GM19043 (cell line): ENCODE measurements at regions not wholly inside any gene's neighbourhood (a gene's known extent, or its start where the extent isn't known, plus 50 kb on each side); places are given as distances from the start of the nearest gene placed in this dataset.

ENCODE experiments used
- ATAC-seq: cut with Tn5 transposase; IDR thresholded peaks from one replicate; pipeline ENCODE4 v1.9.1; 2021; ENCODE audit warnings: low read depth; ENCODE audit not compliant: unreplicated experiment

- ATAC-seq: no peak
These were observed 515.0 kb downstream of the EFNA5 start for GRCh38 chr5:107155707-107156106.

DNA sequence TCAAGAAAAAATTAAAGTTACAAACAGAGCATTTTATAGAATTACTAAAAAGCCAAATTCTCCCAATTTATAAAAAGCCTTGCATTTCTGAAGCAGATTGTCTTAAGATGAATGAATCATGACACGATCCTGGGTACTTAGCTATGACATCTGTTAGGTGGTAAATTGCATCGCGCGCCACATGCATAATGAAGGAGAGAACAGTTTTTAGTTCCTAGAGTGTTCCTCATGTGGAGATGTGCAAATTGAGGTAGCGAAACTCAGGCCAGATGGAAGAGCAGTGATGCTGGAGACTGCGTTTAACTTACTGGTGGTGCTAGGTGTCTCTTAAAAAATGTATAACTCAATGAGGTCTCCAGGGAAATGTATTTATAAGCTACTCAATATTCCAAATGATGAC is 516.1 kb downstream of the EFNA5 start:
- no peak for ATAC-seq

DNA sequence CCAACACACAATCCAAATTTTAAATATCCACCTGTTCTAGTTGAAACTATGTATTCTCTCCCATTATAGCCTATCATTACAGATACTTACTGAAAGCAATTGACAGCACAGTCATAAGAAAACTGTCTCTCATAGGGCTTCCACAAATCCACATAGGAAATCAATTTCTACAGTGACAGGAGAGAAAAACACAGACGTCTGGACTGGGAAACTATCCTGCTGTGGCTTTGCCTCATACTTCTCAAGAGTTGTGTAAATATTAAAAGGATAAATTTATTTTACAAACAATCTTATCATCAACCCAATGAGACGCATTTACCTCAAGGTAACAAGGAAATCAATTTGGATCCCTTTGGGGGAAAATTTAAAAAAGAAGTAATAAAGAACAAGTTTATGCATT is 517.5 kb downstream of the EFNA5 start:
- no peak for ATAC-seq

GRCh38 chr5:107149243-107150005 is 521.3 kb downstream of the EFNA5 start:
- peak; percentile 95 for ATAC-seq

- no peak for ATAC-seq
These were observed 523.1 kb downstream of the EFNA5 start for GRCh38 chr5:107147589-107147988.

GRCh38 chr5:107146901-107147300 is 523.8 kb downstream of the EFNA5 start:
- no peak for ATAC-seq

DNA sequence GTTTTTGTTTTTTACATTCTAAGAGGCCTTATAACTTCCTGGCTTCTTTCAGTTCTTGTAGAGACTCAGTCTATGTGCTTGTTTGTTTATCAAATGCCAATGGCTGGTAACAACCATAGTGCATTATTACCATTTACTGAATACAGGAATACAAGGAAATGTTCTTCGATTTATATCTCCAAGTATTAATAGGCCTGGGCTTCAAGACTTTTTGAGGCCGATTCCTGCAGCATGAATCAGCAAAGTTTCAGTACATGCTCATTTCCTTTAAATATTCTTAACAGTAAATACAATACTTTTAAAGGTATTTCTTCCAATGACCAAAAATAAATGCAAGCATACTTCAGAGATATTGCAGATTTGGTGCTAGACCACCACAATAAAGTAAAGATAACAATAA is 535.3 kb downstream of the EFNA5 start:
- no peak for ATAC-seq

- ATAC-seq: no peak
These were observed 535.8 kb downstream of the EFNA5 start for GRCh38 chr5:107134931-107135330.

DNA sequence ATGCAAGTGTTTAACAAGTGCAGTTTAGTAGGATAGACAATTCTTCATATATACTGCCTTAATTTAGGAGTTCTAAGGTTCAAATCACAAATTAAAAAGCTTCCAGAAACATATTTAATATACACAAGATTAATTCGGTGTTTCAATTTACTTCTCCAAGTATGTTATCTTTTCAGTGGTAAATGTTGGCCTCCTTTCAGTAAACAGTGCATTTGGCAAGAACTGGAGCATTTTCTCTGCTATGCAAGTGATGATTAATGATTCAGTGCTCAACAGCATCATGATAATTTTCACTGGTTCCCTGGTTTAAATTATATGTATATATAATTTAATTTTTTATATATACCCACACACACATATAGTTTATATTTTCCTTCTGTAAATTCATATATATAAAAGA is 541.7 kb downstream of the EFNA5 start:
- no peak for ATAC-seq

DNA sequence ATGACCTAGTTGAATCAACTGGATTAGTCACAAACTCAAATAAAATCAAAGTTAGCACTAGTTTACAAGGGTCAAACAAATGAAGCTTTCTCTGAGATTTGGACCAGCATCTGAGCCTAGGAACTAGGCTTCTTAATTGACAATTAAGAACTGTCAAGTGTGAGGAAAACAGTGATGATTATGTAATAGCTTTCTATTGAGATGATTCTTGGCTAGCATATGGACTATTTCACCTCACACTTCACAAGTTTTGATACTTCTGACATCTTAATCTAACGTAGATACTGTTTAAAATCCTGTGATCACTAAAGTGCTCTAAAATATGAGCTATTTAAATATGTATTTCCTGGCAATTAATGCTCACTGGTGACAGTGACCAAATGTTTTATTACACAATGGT is 542.9 kb downstream of the EFNA5 start:
- ATAC-seq: no peak

- no peak for ATAC-seq
These were observed 544.4 kb downstream of the EFNA5 start for GRCh38 chr5:107126341-107126740.

- no peak for ATAC-seq
These were observed 546.4 kb downstream of the EFNA5 start for GRCh38 chr5:107124376-107124775.

GRCh38 chr5:107123014-107123413 is 547.7 kb downstream of the EFNA5 start:
- no peak for ATAC-seq

- ATAC-seq: no peak
These were observed 548.8 kb downstream of the EFNA5 start for GRCh38 chr5:107121793-107122519.

DNA sequence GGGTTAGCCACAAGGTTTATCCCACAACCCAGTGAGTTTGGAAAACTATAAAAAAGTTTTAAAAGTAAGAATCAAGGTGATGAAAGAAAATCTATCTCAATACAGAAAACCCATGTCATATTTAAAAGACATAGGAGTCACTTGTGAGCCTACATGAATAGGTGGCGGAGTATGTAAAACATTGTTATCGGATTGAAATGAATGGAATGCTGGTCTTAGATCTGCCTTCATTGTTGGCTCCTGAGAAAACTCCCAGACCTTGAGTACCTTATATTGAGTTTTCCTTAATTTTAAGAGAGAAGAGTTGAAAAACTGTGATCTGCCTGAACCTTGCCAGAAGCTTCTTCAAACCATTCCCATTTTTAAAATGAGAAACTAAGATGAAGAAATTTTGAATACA is 551.1 kb downstream of the EFNA5 start:
- no peak for ATAC-seq

DNA sequence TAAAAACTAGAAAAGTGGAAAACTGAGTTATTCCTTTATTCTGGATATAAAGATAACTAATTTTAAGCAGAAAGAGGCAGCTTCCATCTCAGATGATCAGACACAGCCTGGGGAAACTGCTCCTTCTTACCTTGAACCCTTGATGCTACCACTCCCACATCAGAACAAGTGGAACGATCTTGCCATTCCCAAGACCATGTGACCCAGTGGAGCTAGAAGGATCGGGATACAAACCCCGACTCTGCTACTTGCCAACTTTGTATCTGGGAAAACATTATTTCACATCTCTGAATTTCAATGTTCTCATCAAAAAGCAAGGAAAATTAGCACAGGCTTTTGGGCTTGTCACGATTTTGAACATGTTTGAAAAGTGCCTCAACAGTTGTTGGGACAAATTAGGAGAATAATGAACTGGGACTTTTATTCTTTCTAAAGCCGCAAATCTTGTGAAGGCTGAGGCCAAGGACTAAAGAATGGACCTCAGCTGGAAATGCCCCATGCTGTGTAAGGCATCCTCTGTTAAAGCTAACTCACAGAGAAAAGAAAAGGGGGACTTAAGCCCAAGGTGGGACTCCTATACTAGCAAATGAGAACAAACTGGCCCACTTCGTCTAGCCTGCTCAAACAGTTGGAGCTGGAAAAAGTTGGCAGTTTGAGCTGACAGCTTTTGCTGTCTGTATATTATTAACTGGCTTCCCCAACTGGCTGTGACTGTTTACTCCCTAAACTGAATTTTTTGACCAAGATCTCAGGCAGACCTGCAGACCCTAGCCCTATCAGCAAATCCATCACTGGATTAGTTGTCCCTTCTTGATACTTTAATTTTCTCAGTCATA is 552.3 kb downstream of the EFNA5 start:
- ATAC-seq: no peak

- ATAC-seq: no peak
These were observed 558.5 kb downstream of the EFNA5 start for GRCh38 chr5:107112216-107112615.

- peak; percentile 90 for ATAC-seq
These were observed 566.4 kb downstream of the EFNA5 start for GRCh38 chr5:107104040-107104995.

- no peak for ATAC-seq
These were observed 567.2 kb downstream of the EFNA5 start for GRCh38 chr5:107103522-107103921.

- no peak for ATAC-seq
These were observed 570.6 kb downstream of the EFNA5 start for GRCh38 chr5:107100121-107100520.
